Nephron progenitor cell (in vitro differentiated cells): ENCODE measurements at regions not wholly inside any gene's neighbourhood (a gene's known extent, or its start where the extent isn't known, plus 50 kb on each side); places are given as distances from the start of the nearest gene placed in this dataset.

ENCODE experiments used
- DNase-seq: peaks from one replicate; pipeline ENCODE4 v3.0.0; 2021
- H3K27ac Mint-ChIP-seq: 2 replicates; pipeline ENCODE4 v1.8.0; 2021; ENCODE audit warnings: mild to moderate bottlenecking, moderate library complexity, mixed read lengths
- H3K27me3 Mint-ChIP-seq: 2 replicates; pipeline ENCODE4 v1.8.0; 2021; ENCODE audit warnings: mild to moderate bottlenecking, low read depth, mixed read lengths; ENCODE audit not compliant: poor library complexity
- H3K36me3 Mint-ChIP-seq: 2 replicates; pipeline ENCODE4 v1.8.0; 2021; ENCODE audit warnings: low read depth, mixed read lengths
- H3K4me1 Mint-ChIP-seq: 2 replicates; pipeline ENCODE4 v1.8.0; 2021; ENCODE audit warnings: mixed read lengths
- H3K4me3 Mint-ChIP-seq: 2 replicates; pipeline ENCODE4 v1.8.0; 2021; ENCODE audit warnings: mild to moderate bottlenecking, moderate library complexity, mixed read lengths
- H3K9me3 Mint-ChIP-seq: 2 replicates; pipeline ENCODE4 v1.8.0; 2021; ENCODE audit warnings: mild to moderate bottlenecking, moderate library complexity, mixed read lengths
- TF ChIP-seq, protein P1 (sequence below): fragments of 200-600 bp; sonication (generic); IDR thresholded peaks from 2 replicates; pipeline ENCODE4 v1.5.0; 2021; ENCODE audit warnings: antibody characterized with exemption

DNA sequence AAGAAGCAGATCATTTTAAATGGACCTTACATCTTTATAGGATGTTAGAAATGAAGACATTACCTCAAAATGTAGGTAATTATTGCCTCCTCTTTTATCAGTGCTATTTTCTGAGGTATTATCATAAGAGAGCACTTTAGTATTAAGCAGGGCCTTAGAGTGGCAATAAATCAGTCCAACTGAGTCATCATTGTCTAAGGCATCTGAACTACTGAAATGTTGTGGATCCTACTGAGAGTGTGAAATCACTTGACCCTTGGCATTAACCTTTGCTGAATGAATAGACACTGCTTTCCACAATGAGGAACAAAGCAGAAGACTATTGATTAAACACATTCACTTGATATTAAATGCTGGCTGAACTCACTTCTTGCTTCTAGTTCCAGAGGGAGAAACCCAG, 224.6 kb upstream of the ARRDC3 start:
- Mint-ChIP-seq H3K4me3 (no peak overlapping the region), H3K27me3 (no peaks in the 10 kb centered on the region), H3K36me3 (no peaks in the 10 kb centered on the region), H3K4me1 (peaks cover 15% of the 10 kb centered on the region), H3K9me3 (no peaks in the 10 kb centered on the region), H3K27ac (no peak overlapping the region)
- TF ChIP-seq, protein P1, sequence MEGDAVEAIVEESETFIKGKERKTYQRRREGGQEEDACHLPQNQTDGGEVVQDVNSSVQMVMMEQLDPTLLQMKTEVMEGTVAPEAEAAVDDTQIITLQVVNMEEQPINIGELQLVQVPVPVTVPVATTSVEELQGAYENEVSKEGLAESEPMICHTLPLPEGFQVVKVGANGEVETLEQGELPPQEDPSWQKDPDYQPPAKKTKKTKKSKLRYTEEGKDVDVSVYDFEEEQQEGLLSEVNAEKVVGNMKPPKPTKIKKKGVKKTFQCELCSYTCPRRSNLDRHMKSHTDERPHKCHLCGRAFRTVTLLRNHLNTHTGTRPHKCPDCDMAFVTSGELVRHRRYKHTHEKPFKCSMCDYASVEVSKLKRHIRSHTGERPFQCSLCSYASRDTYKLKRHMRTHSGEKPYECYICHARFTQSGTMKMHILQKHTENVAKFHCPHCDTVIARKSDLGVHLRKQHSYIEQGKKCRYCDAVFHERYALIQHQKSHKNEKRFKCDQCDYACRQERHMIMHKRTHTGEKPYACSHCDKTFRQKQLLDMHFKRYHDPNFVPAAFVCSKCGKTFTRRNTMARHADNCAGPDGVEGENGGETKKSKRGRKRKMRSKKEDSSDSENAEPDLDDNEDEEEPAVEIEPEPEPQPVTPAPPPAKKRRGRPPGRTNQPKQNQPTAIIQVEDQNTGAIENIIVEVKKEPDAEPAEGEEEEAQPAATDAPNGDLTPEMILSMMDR, result no peak
- no peak for DNase-seq

DNA sequence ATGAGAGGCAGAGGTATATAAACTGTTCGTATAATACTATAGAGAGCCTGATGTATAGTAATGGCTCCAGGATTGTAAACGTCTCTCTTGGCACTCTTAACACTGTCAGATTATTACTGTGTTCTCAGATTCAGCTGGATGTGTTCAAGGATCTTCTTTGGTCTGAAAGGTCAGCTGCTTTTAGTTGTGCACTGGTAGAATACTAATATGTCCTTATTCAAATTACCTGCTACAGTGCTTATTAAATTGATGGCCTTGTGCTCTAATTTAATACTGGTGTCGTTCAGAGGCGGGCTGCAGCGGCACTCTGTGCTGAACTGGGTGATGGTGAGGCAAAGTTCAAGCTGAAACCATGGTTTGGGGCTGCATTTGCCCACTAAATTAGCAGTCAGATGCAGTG, 216.7 kb upstream of the ARRDC3 start:
- peaks cover 5% of the 10 kb centered on the region for H3K36me3 Mint-ChIP-seq
- no peak overlapping the region for H3K4me3 Mint-ChIP-seq
- no peak for DNase-seq
- TF ChIP-seq, protein P1, result no peak
- H3K4me1 Mint-ChIP-seq, result no peaks in the 10 kb centered on the region
- H3K9me3 Mint-ChIP-seq, result peaks cover 14% of the 10 kb centered on the region
- no peak overlapping the region for H3K27ac Mint-ChIP-seq
- H3K27me3 Mint-ChIP-seq, result no peaks in the 10 kb centered on the region

DNA sequence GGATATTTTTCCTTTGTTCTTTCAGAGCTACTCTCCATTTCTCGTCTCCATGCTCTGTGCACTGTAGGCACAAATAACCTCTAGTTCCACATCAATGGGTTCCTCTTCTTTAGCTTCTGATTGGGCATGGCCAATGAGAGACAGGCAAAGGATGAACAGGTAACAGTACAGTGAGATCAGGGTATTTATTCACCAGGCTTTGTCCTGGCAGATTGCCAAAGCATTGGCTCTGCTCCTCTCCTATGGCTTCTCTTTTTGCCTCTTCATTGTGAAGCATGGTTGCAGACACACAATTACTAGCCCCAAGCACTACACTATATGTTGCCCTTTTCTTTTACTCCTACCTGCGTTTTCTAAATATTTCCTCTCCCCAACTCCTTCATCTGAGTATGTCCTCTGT, 215.1 kb upstream of the ARRDC3 start:
- no peak for DNase-seq
- Mint-ChIP-seq H3K36me3 (peaks cover 6% of the 10 kb centered on the region), H3K9me3 (peaks cover 27% of the 10 kb centered on the region), H3K4me1 (no peaks in the 10 kb centered on the region), H3K27me3 (no peaks in the 10 kb centered on the region), H3K27ac (peak overlapping the region; percentile 33), H3K4me3 (no peak overlapping the region)
- TF ChIP-seq, protein P1, result no peak

DNA sequence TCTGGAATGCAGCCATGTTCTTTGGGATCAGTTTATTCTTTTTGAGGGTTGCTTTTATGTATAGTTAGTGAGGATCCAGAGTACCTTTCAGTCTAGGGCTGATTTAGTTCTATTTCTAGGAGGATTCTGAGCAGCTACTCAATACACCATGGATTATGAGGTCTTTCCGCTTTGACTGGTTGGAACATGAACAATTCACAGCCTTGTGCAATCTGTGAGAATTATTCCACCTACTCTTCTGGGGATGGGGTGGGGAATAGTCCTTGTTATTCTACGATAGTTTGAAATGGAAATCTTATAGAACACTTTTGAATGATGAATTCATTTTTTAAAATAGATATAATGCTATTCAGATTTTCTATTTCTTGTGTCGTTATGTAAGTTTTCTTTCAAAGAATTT, 212.3 kb upstream of the ARRDC3 start:
- peaks cover 11% of the 10 kb centered on the region for H3K36me3 Mint-ChIP-seq
- no peaks in the 10 kb centered on the region for H3K4me1 Mint-ChIP-seq
- H3K27me3 Mint-ChIP-seq, result no peaks in the 10 kb centered on the region
- H3K4me3 Mint-ChIP-seq, result no peak overlapping the region
- H3K27ac Mint-ChIP-seq, result no peak overlapping the region
- no peak for DNase-seq
- TF ChIP-seq, protein P1, result no peak
- peaks cover 55% of the 10 kb centered on the region for H3K9me3 Mint-ChIP-seq

DNA sequence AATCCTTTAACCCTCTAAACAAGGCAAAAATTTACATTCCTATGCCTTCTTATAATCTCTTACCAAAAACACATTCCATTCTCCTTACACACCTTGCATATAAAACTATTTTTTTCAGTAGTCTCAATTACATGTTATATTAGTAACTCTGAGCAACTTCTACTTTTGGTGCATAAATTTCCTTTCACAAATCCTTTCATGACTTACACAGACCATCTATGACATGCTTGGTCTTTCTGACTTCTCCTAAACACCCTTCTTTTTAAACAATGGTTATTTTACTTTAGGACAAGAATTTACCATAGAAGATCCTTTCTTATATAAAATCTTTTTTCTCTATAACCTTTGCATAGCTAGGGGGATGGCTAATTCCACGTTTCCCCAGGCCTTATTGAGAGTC, 208.0 kb upstream of the ARRDC3 start:
- Mint-ChIP-seq H3K27ac (no peak overlapping the region), H3K9me3 (peaks cover 66% of the 10 kb centered on the region), H3K4me3 (no peak overlapping the region), H3K36me3 (peaks cover 11% of the 10 kb centered on the region), H3K4me1 (no peaks in the 10 kb centered on the region), H3K27me3 (no peaks in the 10 kb centered on the region)
- DNase-seq, result no peak
- TF ChIP-seq, protein P1, result no peak

DNA sequence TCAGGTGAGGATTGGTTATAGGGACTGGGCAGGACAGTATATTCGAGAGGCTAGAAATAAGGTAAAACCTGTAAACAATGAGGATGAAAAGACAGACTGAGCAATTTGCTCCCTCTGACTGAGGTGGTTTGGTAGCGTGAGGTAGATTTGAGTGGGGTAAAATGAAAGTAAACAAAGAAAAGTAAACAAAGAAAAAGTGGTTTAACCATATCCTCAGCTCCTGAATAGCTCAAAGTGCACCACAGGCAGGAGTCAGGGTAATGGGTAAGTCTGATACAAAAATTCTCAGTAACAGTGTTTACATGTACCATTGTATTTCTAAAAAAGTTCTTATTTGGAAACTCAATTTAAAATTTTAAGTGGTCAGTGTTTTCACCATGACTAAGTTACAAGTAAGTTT, 203.1 kb upstream of the ARRDC3 start:
- Mint-ChIP-seq H3K4me1 (no peaks in the 10 kb centered on the region), H3K27ac (peak overlapping the region; percentile 65), H3K36me3 (peaks cover 5% of the 10 kb centered on the region), H3K4me3 (no peak overlapping the region), H3K9me3 (peaks cover 21% of the 10 kb centered on the region), H3K27me3 (peaks cover 6% of the 10 kb centered on the region)
- DNase-seq, result no peak
- TF ChIP-seq, protein P1, result no peak
